HG02938 (cell line): ENCODE measurements at regions not wholly inside any gene's neighbourhood (a gene's known extent, or its start where the extent isn't known, plus 50 kb on each side); places are given as distances from the start of the nearest gene placed in this dataset.

ENCODE experiments used
- ATAC-seq: cut with Tn5 transposase; IDR thresholded peaks from one replicate; pipeline ENCODE4 v1.9.1; 2021; ENCODE audit warnings: mild to moderate bottlenecking, moderate library complexity; ENCODE audit not compliant: unreplicated experiment

DNA sequence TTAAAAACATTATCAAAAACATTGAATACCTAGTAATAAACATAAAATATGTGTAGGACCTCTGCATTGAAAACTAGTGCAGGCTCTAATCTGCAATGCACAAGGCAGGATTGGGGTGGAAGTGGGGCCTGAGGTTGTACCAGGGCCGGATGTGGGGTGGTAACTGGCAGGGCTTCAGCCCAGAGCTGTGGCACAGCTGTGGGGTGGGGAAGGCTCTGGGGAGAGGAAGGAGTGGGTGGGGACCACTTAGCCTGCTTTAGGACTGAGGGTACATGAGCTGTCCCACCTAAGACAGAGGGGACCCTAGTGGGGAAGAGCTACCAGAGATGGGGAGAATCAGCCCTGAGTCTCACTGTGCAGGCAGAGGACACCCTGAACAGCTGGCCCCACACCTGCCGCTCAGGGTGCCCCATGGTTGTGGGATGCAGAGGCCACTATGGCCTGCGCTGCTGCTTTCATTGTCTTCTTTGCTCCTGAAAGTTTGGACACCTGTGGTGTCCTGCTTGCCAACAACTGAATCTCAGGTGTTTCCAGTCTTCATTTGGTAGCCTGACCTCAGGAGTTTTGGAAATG lies 311.4 kb downstream of the TLE4 start:
- ATAC-seq: no peak

- peak; percentile 55 for ATAC-seq
These were observed 308.9 kb downstream of the TLE4 start for GRCh38 chr9:79880626-79881025.

- ATAC-seq: peak; percentile 47
These were observed 306.3 kb downstream of the TLE4 start for GRCh38 chr9:79877943-79878602.

DNA sequence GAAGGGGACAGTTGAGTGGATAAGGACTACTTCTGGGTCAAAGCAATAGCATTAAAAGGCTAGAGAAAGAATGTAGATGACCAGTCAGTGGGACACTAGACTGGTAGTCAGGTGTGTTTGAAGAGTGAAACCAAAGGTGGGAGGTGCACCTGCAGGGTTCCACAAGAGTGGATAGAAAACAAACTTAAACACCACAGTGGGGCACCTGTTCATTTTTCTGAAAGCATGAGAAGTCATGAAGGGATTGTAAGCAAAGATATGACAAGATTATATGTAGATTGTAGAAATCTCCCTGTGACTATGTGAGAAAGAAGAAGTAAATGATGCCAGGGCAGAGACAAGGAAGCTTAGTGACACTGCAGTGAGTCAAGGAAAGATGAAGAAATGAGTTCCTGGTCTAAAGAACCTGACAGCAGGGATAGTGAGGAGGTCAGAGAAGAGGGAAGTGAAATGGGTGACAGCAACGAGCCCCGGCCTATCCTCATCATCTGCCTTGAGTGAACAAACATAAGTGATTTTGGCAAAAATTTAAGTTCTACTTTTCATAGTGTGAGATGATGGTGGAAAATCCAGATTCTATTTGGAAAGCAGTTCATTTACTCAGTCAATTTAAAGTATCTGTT lies 296.9 kb downstream of the TLE4 start:
- ATAC-seq: peak; percentile 55

DNA sequence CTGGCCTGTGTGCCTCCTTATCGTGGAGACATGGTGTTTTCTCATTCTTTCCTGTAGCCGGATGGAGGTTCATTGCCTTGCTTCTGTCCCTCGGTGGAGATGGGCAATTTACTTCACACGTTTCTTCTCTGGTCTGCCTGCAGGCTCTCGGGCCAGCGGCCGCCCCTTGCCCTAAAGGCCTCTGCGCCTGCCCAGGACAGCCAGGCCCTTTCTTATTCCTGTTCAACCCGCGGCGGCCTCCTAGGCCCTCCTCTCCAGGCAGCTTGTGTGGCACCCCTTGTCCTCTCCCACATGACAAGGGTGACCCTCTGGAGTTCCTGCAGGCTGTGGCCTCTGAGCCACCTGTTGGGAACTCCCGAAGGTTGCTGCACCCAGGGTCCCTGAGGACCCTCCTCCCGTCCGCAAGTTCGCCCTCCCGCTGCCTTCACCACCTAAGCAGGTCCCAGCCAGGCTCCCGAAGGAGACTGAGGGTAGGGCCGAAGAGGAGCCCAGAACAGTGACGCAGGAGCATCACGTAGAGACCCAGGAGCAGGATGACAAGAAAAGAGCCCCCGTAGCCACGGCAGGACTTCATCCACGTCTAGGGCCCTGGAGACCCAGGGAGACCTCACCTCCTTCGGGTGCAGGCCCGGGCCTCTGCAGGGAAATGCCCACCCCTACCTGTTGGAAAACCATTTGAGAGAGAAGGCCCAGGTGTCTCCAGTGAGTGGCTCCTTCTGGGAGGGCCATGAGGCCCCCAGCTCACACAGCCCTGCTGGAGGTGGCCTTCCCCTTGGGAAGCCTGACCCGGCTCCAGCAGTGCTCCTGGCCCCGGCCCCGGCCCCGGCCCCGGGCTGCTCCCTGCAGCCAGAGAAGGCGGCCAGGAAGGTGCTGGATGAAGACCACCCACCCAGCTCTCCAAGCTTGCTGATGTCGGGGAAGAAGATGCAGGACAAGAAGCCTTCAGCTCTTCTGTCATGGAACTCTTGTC lies 291.4 kb downstream of the TLE4 start:
- no peak for ATAC-seq

DNA sequence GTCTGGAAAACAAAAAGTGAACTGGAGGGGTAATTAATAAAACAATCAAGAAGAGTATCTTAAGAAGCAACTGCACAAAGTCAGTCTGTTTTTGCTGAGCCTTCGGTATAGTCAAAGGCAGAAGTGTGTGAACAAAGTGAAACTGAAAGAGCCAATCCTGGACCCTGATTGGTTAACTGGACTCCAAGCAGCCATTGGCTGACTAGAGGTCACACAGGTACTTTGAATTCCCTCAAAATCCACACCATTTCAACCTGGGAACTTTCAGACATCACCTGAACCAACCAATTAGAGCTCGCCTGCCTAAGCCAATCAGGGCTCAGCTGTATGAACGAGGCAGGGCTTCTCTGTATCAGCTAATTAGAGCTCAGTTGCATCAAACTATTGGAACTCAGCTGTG lies 286.7 kb downstream of the TLE4 start:
- ATAC-seq: no peak

DNA sequence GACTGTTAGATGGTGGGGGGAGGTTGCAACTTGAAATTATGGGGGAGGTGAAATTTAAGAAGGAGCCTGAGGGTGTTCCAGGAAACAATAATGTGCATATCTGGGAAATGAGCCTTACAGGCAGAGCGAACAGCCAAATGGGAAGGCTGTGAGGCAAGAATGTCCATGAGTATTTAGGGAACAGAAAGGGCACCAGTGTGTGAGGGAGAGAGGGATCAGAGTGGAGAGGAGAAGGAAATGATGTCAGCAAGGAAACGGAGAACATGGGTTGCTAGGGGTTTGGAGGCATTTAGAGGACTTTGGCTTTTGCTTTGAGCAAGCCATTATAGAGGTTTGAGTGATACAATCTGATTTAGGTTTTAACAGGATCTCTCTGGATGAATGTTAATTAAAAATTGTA lies 285.4 kb downstream of the TLE4 start:
- ATAC-seq: no peak

DNA sequence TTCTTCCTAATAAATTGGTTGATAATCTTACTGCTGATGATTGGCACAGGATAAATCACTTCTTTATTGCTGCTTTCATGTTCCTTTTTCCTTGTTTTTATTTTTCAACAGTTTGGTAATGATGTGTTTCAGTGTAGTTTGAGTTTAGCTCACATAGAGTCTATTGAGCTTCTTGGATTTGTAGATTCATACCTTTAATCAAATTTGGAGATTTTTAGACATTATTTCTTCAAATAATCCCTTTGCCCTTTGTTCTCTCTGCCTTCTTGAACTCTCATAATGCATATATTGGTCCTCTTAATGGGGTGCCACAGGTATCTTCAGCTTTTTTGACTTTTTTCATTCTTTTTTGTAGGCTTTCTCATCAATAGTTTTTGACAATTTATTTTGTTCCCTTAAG lies 275.3 kb downstream of the TLE4 start:
- no peak for ATAC-seq

DNA sequence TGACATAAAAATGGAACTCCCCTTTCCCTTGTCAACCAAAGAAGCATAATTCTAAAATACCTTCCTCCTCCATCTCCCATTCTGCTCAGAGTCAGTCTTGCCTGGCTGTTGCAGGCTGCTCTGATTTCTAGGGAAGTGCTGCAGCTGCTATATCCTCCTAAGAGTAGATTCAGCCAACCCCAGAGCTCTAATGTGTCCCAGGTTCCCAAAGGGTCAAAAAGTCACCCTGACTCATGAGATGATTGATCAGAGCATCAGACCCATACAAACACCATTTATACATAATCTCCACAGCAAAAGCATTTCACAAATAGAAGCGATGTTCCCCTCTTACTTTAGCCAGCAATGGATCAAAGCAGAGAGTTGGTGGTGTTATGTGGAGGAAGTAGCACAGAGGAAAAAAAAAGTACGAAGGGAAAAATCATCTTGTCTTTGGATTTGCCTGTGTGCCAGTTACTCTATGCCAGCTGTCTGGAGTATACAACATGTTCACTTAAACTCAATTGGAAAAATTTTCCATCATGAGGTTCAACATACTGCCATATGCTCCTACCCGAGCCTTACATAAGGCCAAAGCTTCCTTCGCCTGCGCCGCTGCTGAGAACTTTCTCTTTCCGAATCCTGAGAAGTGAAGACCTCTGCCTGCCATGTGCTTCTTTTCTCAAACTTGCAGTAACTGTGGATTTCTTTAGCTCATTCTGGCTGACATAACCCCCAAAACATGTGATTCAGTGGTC lies 258.0 kb downstream of the TLE4 start:
- ATAC-seq: no peak

DNA sequence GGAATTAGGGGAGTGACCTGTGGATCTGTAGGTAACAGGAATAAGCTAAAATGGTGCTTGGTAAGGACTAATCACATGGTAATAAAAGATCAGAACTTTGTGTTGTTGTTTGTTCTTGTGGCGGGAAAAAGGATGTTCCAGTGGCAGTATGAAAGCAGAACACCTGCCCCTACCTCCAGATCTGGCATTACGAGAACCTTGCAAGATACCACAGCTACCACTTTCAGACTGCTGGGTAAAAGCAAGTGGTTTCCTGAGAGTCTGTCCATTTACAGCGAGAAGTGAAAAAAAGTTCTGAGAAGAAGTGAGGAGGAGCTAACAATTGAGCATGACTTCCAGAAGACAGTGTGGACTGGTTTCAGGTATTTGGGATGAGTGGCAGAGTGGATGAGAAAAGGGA lies 252.5 kb downstream of the TLE4 start:
- peak; percentile 87 for ATAC-seq

- ATAC-seq: peak; percentile 82
These were observed 245.8 kb downstream of the TLE4 start for GRCh38 chr9:79817438-79818004.

- no peak for ATAC-seq
These were observed 241.5 kb downstream of the TLE4 start for GRCh38 chr9:79813258-79813638.

DNA sequence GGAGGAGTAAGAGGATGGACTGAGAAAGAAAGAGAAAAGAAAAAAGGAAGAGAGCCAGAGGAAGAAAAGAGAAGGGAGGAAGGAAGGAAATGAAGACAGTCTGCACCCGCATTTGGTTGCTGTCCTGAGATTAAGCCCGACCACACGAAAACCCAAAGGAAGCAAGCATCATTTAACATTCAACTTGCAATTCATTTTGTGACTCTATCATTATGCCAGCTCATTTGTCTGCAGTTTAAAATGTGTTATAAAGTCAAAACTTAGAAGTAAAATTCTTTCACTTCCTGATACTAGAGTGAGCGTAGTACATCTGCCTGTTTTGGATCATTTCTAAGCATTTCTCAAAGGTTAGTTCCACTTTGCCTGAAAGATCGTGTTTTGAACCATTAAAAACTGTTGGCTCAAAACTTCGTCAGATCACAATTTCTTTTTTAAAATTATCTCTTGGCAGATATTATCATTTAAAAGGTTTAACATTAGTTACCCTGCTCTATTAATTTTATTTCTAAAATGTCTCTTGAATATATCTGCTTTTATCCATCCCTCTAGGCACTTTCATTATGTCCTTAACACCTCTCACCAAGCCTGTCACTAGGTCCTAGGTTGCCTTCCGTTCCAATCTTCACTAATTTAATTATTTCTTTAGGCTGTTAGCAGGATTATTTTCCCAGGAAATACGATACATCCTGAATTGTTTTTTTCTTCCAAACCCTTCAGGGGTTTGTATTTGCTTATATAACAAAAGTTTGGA lies 240.9 kb downstream of the TLE4 start:
- peak; percentile 83 for ATAC-seq

- ATAC-seq: peak; percentile 9
These were observed 240.3 kb downstream of the TLE4 start for GRCh38 chr9:79812099-79812498.

- no peak for ATAC-seq
These were observed 238.2 kb downstream of the TLE4 start for GRCh38 chr9:79809931-79810330.

- ATAC-seq: no peak
These were observed 237.6 kb downstream of the TLE4 start for GRCh38 chr9:79809316-79809876.

GRCh38 chr9:79807971-79808370 lies 236.2 kb downstream of the TLE4 start:
- no peak for ATAC-seq

- no peak for ATAC-seq
These were observed 234.3 kb downstream of the TLE4 start for GRCh38 chr9:79806086-79806485.

GRCh38 chr9:79801459-79801858 lies 229.7 kb downstream of the TLE4 start:
- ATAC-seq: no peak
